SK-N-SH (cell line): ENCODE measurements at regions not wholly inside any gene's neighbourhood (a gene's known extent, or its start where the extent isn't known, plus 50 kb on each side); places are given as distances from the start of the nearest gene placed in this dataset.

Experiments used
- CTCF ChIP-seq: fragments of 200-600 bp; sonication (generic); IDR thresholded peaks from 2 replicates; pipeline ENCODE4 v1.6.1; 2017; ENCODE audit warnings: antibody characterized with exemption, mild to moderate bottlenecking, moderate library complexity
- EP300 ChIP-seq, 2 experiments: IDR thresholded peaks; 2 replicates each; pipeline versions ENCODE4 v1.4.0 to v1.6.1; 2012; ENCODE audit warnings: borderline replicate concordance in 1 of 2, low read depth in 1 of 2, low read length in 1 of 2
- EZH2phosphoT487 ChIP-seq: fragments of 200-600 bp; sonication (generic); IDR thresholded peaks from 2 replicates; pipeline ENCODE4 v1.6.1; 2017; ENCODE audit warnings: low read depth, mixed run types, mild to moderate bottlenecking, antibody characterized with exemption, moderate library complexity, borderline replicate concordance
- GATA2 ChIP-seq: sonication (generic); formaldehyde crosslinking; IDR thresholded peaks from 2 replicates; pipeline ENCODE4 v1.5.0; 2020; ENCODE audit warnings: mild to moderate bottlenecking, missing genetic modification reagents
- JUND ChIP-seq: IDR thresholded peaks from 2 replicates; pipeline ENCODE4 v1.4.0; 2012
- MXI1 ChIP-seq: IDR thresholded peaks from 2 replicates; pipeline ENCODE4 v1.6.1; 2012; ENCODE audit warnings: mild to moderate bottlenecking, low read depth, low read length, improper control_type of control experiment
- PBX3 ChIP-seq: IDR thresholded peaks from 2 replicates; pipeline ENCODE4; 2012
- POLR2AphosphoS5 ChIP-seq: IDR thresholded peaks from 2 replicates; pipeline ENCODE4 v1.6.1; 2012; ENCODE audit warnings: low read depth, low read length
- SIN3A ChIP-seq: IDR thresholded peaks from 2 replicates; pipeline ENCODE4 v1.6.1; 2012; ENCODE audit warnings: low read depth, mild to moderate bottlenecking, low read length, moderate library complexity, borderline replicate concordance
- SMC3 ChIP-seq: IDR thresholded peaks from 2 replicates; pipeline ENCODE4 v1.6.1; 2012; ENCODE audit warnings: low read depth, low read length, improper control_type of control experiment
- TAF1 ChIP-seq: IDR thresholded peaks from 2 replicates; pipeline ENCODE4 v1.6.1; 2012; ENCODE audit warnings: low read depth, mild to moderate bottlenecking, low read length, moderate library complexity, borderline replicate concordance

- TF ChIP-seq CTCF (no peak), PBX3 (no peak), TAF1 (no peak), SIN3A (no peak), EP300 (IDR thresholded peaks at IDR 0.05; ENCODE audit: borderline replicate concordance in 1 of 2, low read depth in 1 of 2, low read length in 1 of 2) (no peak), MXI1 (no peak), GATA2 (CRISPR knock-in tag) (no peak), EZH2phosphoT487 (no peak), SMC3 (no peak), POLR2AphosphoS5 (no peak), JUND (no peak)
Observed at GRCh38 chr3:86126552-86126951, 864.4 kb downstream of the VGLL3 start.
